ENCODE measurements at regions not wholly inside any gene's neighbourhood (a gene's known extent, or its start where the extent isn't known, plus 50 kb on each side); places are given as distances from the start of the nearest gene placed in this dataset.

GRCh38 chr2:120796094-120796493 lies 60.4 kb downstream of the GLI2 start:
- no peak overlapping the region for H3K4me2 ChIP-seq
- H3K9me3 ChIP-seq, result no peaks in the 10 kb centered on the region
- TF ChIP-seq Cebpa-rat (IDR thresholded peaks at IDR 0.05), result no peak
- H3K27me3 ChIP-seq, result no peaks in the 10 kb centered on the region
- H4K20me1 ChIP-seq, result no peaks in the 10 kb centered on the region
- H3K36me3 ChIP-seq, result no peaks in the 10 kb centered on the region
- peaks cover 22% of the 10 kb centered on the region for H3K4me1 ChIP-seq
- H3K27ac ChIP-seq, result no peak overlapping the region
- H3K4me3 ChIP-seq, result no peak overlapping the region
- no peak overlapping the region for H3K9ac ChIP-seq

DNA sequence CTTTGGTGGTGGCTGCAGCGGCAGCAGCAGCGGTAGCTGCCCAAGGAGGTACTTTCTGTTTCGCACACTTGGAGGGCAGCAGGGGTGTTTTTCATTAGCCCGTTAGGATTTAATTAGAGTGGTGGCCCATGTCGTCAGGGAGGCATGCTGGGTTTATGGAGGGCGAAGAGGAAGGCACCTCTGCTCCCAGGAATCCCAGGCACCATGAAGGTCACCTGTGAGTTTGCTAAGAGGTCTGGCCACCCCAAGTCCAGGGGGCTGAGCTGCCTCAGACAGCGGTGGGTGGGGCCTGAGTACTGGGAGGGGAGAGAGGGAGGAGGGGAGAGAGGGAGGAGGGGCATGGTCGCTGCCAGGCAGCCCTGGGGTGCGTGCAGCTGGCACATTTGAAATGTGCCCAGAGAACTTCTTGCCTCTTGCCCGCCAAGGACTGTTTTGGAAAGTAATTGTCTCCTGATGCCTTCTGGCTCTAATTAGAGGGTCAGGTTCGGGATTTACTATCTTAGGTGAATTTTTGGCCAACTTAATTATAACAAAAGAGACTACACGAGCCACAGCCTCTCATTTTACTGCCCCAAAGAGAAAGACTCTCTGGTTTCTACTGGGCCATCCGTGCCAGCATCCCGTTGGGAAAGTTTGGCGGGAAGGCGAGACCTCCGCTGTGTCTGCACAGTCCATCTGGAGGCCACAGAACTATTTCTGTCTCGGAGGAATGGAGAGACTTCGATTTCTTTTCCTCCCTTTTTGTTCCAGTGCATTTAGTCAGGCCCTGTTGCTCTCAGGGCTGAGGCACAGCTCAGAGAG lies 62.0 kb downstream of the GLI2 start:
- Histone ChIP-seq H3K9me3 (no peaks in the 10 kb centered on the region), H3K27me3 (no peaks in the 10 kb centered on the region), H4K20me1 (no peaks in the 10 kb centered on the region), H3K4me2 (0 out of 2 replicates have a peak overlapping the region, but pooled peaks have one; percentile 14), H3K9ac (no peak overlapping the region), H3K36me3 (no peaks in the 10 kb centered on the region), H3K4me1 (peaks cover 24% of the 10 kb centered on the region), H3K27ac (no peak overlapping the region), H3K4me3 (no peak overlapping the region)
- no peak for TF ChIP-seq Cebpa-rat (IDR thresholded peaks at IDR 0.05)

DNA sequence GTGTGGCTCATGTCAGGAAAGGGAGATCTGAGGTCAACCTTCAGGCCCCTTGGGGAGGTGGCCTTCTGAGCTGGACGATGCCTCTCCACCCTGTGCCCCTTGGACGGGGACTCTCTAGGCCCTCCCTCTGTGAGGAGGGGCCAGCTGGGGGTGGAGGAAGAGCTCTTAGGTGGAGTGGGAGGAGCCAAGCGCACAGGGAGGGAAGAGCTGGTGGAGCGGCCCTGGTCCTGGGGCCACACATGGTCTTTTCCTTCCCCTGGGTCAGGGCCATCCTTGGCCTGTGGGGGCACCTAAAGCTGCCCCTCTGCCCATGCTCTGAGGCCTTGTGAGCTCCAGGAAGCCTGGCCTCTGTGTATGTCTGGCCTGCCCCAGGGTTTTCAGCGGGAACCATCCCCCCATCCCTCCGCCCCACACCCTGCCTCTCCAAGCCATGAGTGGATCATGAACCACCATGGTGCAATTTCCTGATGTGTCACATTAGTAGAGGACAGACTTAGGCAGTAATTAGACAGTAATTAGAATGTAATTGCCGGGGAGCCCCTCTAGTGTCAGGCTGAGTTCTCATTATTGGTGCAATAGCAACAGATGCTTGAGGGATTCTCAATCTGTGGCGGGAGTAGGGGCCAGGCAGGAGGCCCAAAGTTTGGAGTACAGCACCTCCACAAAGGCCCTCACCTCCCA lies 63.0 kb downstream of the GLI2 start:
- Histone ChIP-seq H4K20me1 (no peaks in the 10 kb centered on the region), H3K4me1 (peaks cover 30% of the 10 kb centered on the region), H3K36me3 (no peaks in the 10 kb centered on the region), H3K4me2 (no peak overlapping the region), H3K27me3 (no peaks in the 10 kb centered on the region), H3K9me3 (no peaks in the 10 kb centered on the region), H3K27ac (no peak overlapping the region), H3K9ac (no peak overlapping the region), H3K4me3 (no peak overlapping the region)
- no peak for TF ChIP-seq Cebpa-rat (IDR thresholded peaks at IDR 0.05)

DNA sequence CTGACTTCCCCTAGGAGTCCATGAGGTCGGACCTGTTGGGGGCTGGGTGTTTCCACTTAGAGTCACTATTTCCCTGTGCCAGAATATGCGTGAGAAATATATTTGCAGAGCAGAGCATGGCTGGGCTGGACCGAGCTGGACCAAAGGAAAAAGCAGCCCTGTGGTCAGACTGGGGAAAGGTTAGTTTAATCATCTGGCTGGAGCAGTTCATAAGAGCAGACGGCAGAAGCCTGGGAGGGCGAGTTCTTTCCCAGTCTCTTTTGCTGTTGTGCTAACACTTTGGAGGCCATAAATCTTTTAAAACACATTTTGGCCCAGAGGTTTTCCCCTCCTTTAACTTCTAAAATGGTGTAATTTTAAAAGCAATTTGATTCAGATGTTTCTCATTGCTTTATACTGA lies 66.5 kb downstream of the GLI2 start:
- TF ChIP-seq Cebpa-rat (IDR thresholded peaks at IDR 0.05), result no peak
- H3K9me3 ChIP-seq, result no peaks in the 10 kb centered on the region
- H3K27ac ChIP-seq, result no peak overlapping the region
- H3K27me3 ChIP-seq, result no peaks in the 10 kb centered on the region
- H3K36me3 ChIP-seq, result no peaks in the 10 kb centered on the region
- no peak overlapping the region for H3K9ac ChIP-seq
- peaks cover 57% of the 10 kb centered on the region for H3K4me1 ChIP-seq
- no peaks in the 10 kb centered on the region for H4K20me1 ChIP-seq
- H3K4me2 ChIP-seq, result no peak overlapping the region
- H3K4me3 ChIP-seq, result no peak overlapping the region

GRCh38 chr2:120802867-120803484 lies 67.3 kb downstream of the GLI2 start:
- no peak for TF ChIP-seq Cebpa-rat (IDR thresholded peaks at IDR 0.05)
- Histone ChIP-seq H3K27ac (no peak overlapping the region), H3K4me2 (peak overlapping the region; percentile 78), H4K20me1 (no peaks in the 10 kb centered on the region), H3K9me3 (no peaks in the 10 kb centered on the region), H3K36me3 (no peaks in the 10 kb centered on the region), H3K27me3 (no peaks in the 10 kb centered on the region), H3K4me1 (peaks cover 60% of the 10 kb centered on the region), H3K4me3 (no peak overlapping the region), H3K9ac (no peak overlapping the region)

DNA sequence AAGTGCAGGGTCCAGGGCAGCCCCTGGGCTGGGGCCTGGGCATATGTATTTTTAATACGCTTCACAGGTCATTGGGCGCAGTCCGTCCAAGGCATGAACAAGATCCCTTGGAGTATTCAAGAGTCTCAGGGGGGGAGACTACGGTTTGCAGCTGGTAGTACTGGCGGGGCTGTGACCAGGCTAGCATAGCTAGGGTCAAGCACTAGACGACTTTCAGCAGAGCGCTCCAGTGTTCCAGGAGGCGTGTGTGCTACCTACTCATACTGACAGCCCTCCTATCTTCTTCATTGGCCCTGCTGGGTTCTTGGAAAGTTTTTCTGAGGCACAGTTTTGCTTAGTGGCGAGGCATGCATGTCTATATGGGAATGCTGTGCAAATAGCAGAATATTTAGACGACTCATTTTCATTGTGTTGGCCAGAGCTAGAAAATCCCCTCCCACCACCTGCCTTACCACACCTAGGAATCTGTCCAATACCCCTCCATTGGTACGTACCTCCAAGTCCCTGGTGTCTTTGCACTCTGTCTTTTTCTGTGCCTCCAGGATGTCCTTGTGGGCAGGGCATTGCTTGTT lies 68.2 kb downstream of the GLI2 start:
- TF ChIP-seq Cebpa-rat (IDR thresholded peaks at IDR 0.05), result no peak
- Histone ChIP-seq H3K27me3 (no peaks in the 10 kb centered on the region), H3K9me3 (no peaks in the 10 kb centered on the region), H4K20me1 (no peaks in the 10 kb centered on the region), H3K4me1 (peaks cover 61% of the 10 kb centered on the region), H3K36me3 (no peaks in the 10 kb centered on the region), H3K9ac (no peak overlapping the region), H3K4me2 (peak overlapping the region; percentile 78), H3K27ac (no peak overlapping the region), H3K4me3 (no peak overlapping the region)

GRCh38 chr2:120804459-120804858 lies 68.8 kb downstream of the GLI2 start:
- Histone ChIP-seq H3K9ac (no peak overlapping the region), H3K4me1 (peaks cover 67% of the 10 kb centered on the region), H3K4me3 (no peak overlapping the region), H4K20me1 (no peaks in the 10 kb centered on the region), H3K4me2 (peak overlapping the region; percentile 78), H3K27me3 (no peaks in the 10 kb centered on the region), H3K9me3 (no peaks in the 10 kb centered on the region), H3K27ac (no peak overlapping the region), H3K36me3 (no peaks in the 10 kb centered on the region)
- no peak for TF ChIP-seq Cebpa-rat (IDR thresholded peaks at IDR 0.05)

GRCh38 chr2:120805011-120805410 lies 69.3 kb downstream of the GLI2 start:
- H3K4me1 ChIP-seq, result peaks cover 73% of the 10 kb centered on the region
- peak overlapping the region; percentile 78 for H3K4me2 ChIP-seq
- H3K27me3 ChIP-seq, result no peaks in the 10 kb centered on the region
- no peak for TF ChIP-seq Cebpa-rat (IDR thresholded peaks at IDR 0.05)
- H3K4me3 ChIP-seq, result no peak overlapping the region
- H3K36me3 ChIP-seq, result no peaks in the 10 kb centered on the region
- no peak overlapping the region for H3K9ac ChIP-seq
- no peaks in the 10 kb centered on the region for H3K9me3 ChIP-seq
- H3K27ac ChIP-seq, result no peak overlapping the region
- no peaks in the 10 kb centered on the region for H4K20me1 ChIP-seq

DNA sequence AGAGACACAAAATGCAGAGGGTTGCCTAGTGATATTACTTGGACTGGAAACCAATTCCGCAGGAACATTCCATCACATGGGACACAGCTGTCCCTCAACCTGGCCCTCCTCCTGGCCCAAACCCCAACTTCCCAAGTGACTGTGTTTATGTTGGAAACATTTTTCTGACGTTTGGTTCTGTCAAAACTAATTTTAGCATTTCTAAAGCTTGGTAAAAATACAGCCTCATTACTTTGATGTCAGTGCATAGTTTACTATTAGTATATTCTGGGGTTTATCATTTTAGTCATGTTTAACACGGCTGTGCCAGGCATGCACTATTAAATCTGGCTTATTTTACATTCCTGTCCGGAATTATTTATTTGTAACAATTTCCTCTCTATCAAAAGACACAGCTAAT lies 69.9 kb downstream of the GLI2 start:
- TF ChIP-seq Cebpa-rat (IDR thresholded peaks at IDR 0.05), result no peak
- H4K20me1 ChIP-seq, result no peaks in the 10 kb centered on the region

DNA sequence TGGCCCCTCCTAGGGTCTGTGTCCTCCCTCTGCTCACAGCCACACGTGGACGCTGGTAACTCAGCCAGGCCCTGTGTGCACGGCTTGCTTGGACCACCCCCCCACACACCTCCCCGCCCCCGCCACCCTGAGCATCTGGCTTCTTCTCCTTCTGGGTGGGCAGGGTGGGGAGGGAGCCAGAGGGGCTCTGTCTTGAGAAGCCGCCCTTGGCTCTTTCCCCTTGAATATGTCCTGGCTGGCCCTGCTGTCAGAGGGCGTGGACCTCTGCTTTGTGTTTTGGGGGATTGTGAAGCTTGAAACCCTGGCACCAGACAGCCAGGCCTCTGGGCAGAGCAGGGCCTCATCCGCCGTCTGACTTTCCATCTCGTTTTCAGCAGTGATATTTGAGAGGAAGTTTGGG lies 72.1 kb downstream of the GLI2 start:
- Histone ChIP-seq H4K20me1 (no peaks in the 10 kb centered on the region), H3K4me1 (peaks cover 97% of the 10 kb centered on the region), H3K9me3 (no peaks in the 10 kb centered on the region), H3K27ac (no peak overlapping the region; the same call in 1 of the 2 replicates), H3K27me3 (no peaks in the 10 kb centered on the region), H3K36me3 (no peaks in the 10 kb centered on the region), H3K4me3 (no peak overlapping the region), H3K9ac (no peak overlapping the region), H3K4me2 (no peak overlapping the region)
- TF ChIP-seq Cebpa-rat (IDR thresholded peaks at IDR 0.05), result no peak

More for the DNA sequence above, 69.9 kb downstream of the GLI2 start:
- Histone ChIP-seq H3K4me3 (no peak overlapping the region), H3K4me1 (peaks cover 78% of the 10 kb centered on the region), H3K27me3 (no peaks in the 10 kb centered on the region), H3K4me2 (peak overlapping the region; percentile 78; the same call in 1 of the 2 replicates), H3K36me3 (no peaks in the 10 kb centered on the region), H3K27ac (no peak overlapping the region), H3K9me3 (no peaks in the 10 kb centered on the region), H3K9ac (no peak overlapping the region)
